ENCODE measurements at regions not wholly inside any gene's neighbourhood (a gene's known extent, or its start where the extent isn't known, plus 50 kb on each side); places are given as distances from the start of the nearest gene placed in this dataset.

DNA sequence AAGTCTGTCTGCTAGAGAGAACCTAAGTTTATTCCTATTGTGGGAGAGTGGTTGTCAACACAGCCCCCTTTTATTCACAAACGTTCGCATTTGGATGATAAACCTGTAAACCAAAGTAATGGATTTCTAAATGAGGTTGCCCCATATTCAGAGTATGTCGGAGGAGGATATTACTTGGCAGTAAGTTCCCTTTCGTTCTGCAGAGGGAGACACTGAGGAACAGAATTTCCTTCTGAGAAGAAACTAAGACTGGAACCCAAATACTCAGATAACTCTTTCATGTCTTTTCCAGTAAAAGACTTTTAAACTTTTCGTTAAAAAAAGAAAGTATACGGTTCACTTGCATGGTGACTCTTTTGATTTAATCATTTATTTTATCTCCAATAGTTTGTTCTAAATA, 754.6 kb upstream of the MMS22L start:
- intact Hi-C loops (cut with DNase I; ENCODE audit: low total_unique reads), result no loop called here
- H3K27ac ChIP-seq, result no peak overlapping the region
- 57 to 69% methylated on average over 6 of the region's 6 CpGs for WGBS, 2 donors
- no peak overlapping the region for H3K4me3 ChIP-seq
- no peaks in the 10 kb centered on the region for H3K27me3 ChIP-seq
- H3K4me1 ChIP-seq, result no peaks in the 10 kb centered on the region
- TF ChIP-seq POLR2A (IDR thresholded peaks at IDR 0.05), result no peak
- TF ChIP-seq, protein P1, sequence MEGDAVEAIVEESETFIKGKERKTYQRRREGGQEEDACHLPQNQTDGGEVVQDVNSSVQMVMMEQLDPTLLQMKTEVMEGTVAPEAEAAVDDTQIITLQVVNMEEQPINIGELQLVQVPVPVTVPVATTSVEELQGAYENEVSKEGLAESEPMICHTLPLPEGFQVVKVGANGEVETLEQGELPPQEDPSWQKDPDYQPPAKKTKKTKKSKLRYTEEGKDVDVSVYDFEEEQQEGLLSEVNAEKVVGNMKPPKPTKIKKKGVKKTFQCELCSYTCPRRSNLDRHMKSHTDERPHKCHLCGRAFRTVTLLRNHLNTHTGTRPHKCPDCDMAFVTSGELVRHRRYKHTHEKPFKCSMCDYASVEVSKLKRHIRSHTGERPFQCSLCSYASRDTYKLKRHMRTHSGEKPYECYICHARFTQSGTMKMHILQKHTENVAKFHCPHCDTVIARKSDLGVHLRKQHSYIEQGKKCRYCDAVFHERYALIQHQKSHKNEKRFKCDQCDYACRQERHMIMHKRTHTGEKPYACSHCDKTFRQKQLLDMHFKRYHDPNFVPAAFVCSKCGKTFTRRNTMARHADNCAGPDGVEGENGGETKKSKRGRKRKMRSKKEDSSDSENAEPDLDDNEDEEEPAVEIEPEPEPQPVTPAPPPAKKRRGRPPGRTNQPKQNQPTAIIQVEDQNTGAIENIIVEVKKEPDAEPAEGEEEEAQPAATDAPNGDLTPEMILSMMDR (IDR thresholded peaks at IDR 0.05), result no peak
- no peaks in the 10 kb centered on the region for H3K9me3 ChIP-seq
- no peak for DNase-seq
- H3K36me3 ChIP-seq (ENCODE audit: low read depth, missing control alignments), result no peaks in the 10 kb centered on the region

DNA sequence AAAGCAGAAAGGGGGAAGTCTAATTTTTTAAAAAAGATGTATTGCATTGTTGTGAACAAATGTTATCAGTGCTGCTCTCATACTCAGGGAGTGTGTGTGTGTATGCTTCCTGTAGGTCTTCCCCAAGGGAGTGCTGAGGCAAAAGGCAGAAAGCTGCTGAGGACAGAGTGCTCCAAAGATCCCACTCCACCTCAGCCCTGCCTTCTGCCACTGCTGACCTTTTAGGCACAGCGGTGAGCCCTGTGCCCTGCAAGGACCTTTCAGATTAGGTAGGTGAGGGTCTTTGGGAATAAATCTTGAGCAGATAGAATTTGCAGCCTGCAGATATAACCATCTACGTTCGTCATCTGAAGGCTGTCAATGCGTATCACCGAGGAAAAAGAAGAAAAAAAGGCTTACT, 756.4 kb upstream of the MMS22L start:
- no peaks in the 10 kb centered on the region for H3K36me3 ChIP-seq (ENCODE audit: low read depth, missing control alignments)
- H3K27ac ChIP-seq, result no peak overlapping the region
- WGBS, 2 donors, result 44 to 59% methylated on average over 5 of the region's 5 CpGs
- H3K9me3 ChIP-seq, result no peaks in the 10 kb centered on the region
- no peak for TF ChIP-seq POLR2A (IDR thresholded peaks at IDR 0.05)
- TF ChIP-seq, protein P1 (IDR thresholded peaks at IDR 0.05), result no peak
- intact Hi-C loops (cut with DNase I; ENCODE audit: low total_unique reads), result no loop called here
- H3K27me3 ChIP-seq, result no peaks in the 10 kb centered on the region
- H3K4me1 ChIP-seq, result no peaks in the 10 kb centered on the region
- H3K4me3 ChIP-seq, result no peak overlapping the region
- no peak for DNase-seq

DNA sequence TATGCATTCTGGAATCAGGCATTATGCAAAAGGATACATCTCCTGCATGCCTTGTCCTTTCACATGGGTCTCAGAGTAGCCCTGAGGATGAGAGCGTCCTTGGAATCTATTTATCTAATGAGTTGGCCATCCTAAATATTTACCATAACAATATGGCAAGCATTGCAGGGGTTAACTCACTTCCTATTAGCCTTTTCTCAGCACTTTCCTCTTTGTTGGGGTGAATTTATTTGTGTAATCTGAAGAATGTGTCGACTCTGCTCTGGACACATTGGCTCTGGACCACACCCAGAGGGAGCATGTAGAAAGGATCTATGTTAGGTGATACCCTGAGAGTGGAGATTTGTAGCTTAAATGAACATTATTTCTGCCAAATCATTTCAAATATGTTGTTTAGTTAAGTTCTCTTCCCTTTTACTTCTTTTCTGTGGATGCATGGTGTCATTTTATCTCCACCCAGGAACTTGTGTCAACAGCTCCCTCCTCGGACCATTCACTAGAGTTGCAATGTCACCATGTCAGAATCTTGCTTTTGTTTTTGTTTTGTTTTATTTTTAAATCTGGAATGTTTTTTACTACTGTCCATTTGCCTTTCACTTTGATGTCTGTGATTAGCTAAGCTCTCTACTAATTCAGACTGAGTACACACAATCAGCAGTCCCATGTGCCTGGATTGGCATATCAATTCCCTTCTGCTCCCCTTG, 757.0 kb upstream of the MMS22L start:
- 32 to 61% methylated on average over 3 of the region's 3 CpGs for WGBS, 2 donors
- intact Hi-C loops (cut with DNase I; ENCODE audit: low total_unique reads), result no loop called here

DNA sequence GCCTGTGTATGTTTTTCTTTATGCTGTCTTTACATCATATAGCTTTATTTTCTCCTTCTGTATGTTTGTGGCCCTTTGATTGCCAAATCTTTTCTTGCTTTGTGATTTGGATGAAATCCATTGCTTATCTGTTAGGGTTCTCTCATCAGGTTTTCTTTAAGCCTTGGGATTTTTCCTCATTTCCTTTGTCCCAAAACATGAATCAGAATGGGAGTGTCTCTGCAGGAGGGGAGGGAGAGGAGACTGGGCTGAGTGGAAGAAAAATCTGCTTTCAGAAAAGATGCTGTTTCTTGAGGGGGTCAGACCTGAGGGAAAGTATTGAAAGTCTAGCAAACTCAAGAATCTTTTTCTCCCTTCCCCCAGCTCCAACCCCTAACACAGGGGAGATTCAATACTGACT, 758.0 kb upstream of the MMS22L start:
- no peak for DNase-seq
- Histone ChIP-seq H3K4me3 (no peak overlapping the region), H3K36me3 (ENCODE audit: low read depth, missing control alignments) (no peaks in the 10 kb centered on the region), H3K9me3 (no peaks in the 10 kb centered on the region), H3K27me3 (no peaks in the 10 kb centered on the region), H3K27ac (no peak overlapping the region), H3K4me1 (no peaks in the 10 kb centered on the region)
- intact Hi-C loops (cut with DNase I; ENCODE audit: low total_unique reads), result no loop called here
- TF ChIP-seq POLR2A (IDR thresholded peaks at IDR 0.05), result no peak
- TF ChIP-seq, protein P1 (IDR thresholded peaks at IDR 0.05), result no peak

More for the DNA sequence above, 757.0 kb upstream of the MMS22L start:
- Histone ChIP-seq H3K27ac (no peak overlapping the region), H3K4me1 (no peaks in the 10 kb centered on the region), H3K4me3 (no peak overlapping the region), H3K27me3 (no peaks in the 10 kb centered on the region), H3K36me3 (ENCODE audit: low read depth, missing control alignments) (no peaks in the 10 kb centered on the region), H3K9me3 (no peaks in the 10 kb centered on the region)
- TF ChIP-seq, protein P1 (IDR thresholded peaks at IDR 0.05), result peak in 1 of 3 experiments; percentile 25
- no peak for TF ChIP-seq POLR2A (IDR thresholded peaks at IDR 0.05)
- no peak for DNase-seq

DNA sequence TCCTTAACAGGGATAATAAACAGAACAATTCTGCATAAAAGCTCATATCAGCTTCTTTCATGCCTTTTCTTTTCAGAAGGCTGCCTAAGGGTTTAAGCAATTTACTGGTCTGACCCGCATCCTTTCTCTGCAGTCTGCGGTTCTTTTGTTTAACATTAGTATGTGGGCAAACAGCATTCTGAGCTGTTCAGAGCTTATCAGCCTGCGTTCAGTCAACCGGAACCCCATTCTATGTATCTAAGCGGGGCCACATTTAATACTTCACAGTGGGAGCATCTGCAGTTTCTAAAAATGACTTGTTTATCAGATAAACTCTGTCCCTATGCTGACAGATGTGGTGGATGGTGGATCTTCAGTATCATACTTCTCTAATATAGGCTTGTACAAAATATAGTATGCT, 758.9 kb upstream of the MMS22L start:
- no peaks in the 10 kb centered on the region for H3K9me3 ChIP-seq
- no peak overlapping the region for H3K27ac ChIP-seq
- H3K27me3 ChIP-seq, result no peaks in the 10 kb centered on the region
- intact Hi-C loops (cut with DNase I; ENCODE audit: low total_unique reads), result no loop called here
- no peak overlapping the region for H3K4me3 ChIP-seq
- no peak for DNase-seq
- H3K36me3 ChIP-seq (ENCODE audit: low read depth, missing control alignments), result no peaks in the 10 kb centered on the region
- no peak for TF ChIP-seq POLR2A (IDR thresholded peaks at IDR 0.05)
- TF ChIP-seq, protein P1 (IDR thresholded peaks at IDR 0.05), result no peak
- 56 to 68% methylated on average over 5 of the region's 5 CpGs for whole genome bisulfite sequencing, 2 donors
- H3K4me1 ChIP-seq, result no peaks in the 10 kb centered on the region

All from testis (tissue), 2 donors.